GM12891 (cell line): ENCODE measurements at regions not wholly inside any gene's neighbourhood (a gene's known extent, or its start where the extent isn't known, plus 50 kb on each side); places are given as distances from the start of the nearest gene placed in this dataset.

Experiments
- POLR2A ChIP-seq: IDR thresholded peaks from 2 replicates; pipeline ENCODE4 v1.6.1; 2011; ENCODE audit warnings: low read depth, low read length, control low read depth
- POLR2AphosphoS5 ChIP-seq: IDR thresholded peaks from 2 replicates; pipeline ENCODE4 v1.6.1; 2011; ENCODE audit warnings: low read depth, low read length, control low read depth
- TAF1 ChIP-seq: IDR thresholded peaks from 2 replicates; pipeline ENCODE4 v1.6.1; 2011; ENCODE audit warnings: low read depth, low read length, control low read depth

DNA sequence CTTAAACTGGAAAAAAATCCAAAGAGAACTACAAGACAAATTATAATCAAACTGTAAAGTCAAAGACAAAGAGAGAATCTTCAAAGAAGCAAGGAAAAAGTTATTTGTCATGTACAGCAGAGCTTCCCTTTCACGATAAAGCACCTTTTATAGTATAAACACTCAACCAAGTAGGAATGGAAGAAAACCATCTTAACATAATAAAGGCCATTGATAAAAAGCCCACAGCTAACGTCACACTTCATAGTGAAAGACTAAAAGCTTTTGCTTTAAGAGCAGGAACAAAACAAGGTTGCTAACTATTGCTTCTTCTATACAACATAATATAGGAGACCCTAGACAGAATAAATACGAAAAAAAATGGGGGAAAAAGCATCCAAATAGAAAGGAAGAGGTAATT, 595.7 kb upstream of the POU3F4 start:
- TF ChIP-seq POLR2A (no peak), POLR2AphosphoS5 (no peak), TAF1 (no peak)
